NCI-H82 treated with DMSO at 0.1 percent for 48 hours (cell line): ENCODE measurements at regions not wholly inside any gene's neighbourhood (a gene's known extent, or its start where the extent isn't known, plus 50 kb on each side); places are given as distances from the start of the nearest gene placed in this dataset.

ENCODE experiments used
- DNase-seq: peaks from one replicate; lab custom pipeline; 2025; ENCODE audit not compliant: unreplicated experiment; lab: John Stamatoyannopoulos, UW

DNA sequence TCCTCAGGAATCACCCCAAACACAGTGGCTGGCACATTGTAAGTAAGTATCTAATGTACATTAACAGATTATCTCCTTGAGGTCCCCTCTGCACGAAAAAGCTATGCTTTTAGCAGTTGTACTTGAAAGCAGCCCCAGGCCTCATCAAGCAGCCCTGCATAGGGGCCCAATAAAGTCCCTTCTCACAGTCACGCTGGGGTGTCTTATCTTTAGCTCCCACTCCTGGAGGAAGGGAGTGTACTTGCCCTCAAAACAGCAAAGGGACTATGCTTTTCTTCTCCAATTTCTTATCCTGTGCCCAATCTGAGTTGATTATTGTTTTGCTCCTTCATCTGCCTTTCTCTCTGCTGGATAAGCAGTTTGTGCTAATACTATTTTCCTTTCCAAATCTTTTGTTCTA is 168.8 kb upstream of the PLXNA2 start:
- no peak for DNase-seq

DNA sequence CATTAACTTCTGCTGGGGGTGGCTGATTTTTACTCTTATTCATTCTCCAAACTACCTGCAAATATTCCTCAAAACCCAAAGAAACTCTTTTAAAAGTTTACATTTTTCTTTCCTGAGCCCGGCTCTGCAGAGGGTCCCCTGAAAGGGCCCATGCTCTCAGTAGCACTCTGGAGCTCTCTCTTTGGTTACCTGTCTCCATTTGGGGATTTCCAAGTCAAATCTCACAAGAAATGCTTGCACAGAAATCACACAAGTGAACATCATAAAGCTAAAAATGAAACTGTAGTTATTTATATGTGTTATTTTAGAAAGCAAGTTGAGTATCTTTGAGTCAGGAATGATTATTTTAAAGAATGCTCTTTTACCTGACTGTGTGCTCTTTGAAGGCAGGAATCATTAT is 174.5 kb upstream of the PLXNA2 start:
- DNase-seq, result no peak

DNA sequence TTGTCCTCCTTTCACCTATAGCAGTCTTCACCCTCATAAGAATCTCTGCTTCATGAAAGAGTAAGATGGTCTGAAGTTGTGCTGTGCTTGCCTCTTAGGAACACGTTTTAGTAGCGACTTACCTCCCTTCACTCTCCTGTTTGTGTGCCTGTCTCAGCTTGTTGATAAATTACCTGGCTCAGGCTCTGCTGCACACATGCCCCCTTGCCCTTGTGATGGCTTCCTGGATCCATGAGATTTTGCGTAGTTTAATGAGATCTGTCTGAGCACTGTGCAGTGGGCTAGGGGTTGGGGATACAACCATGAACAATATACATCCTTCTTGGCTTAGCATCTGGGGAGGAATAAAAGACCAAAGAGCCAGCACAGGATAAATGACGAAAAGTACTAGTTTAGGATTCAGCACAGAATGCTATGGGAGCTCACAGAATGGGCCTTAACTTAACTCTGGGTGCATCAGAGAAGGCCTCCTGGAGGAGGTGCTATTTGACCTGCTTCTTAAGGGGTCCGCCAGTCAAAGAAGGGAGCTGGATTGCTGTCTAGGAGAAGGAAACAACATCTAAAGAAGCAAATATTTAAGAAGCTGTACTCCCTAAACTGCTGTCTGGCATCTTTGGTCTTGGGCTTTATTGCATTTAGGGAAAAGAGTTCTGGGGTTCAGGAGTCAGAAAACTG is 175.7 kb upstream of the PLXNA2 start:
- DNase-seq, result no peak

DNA sequence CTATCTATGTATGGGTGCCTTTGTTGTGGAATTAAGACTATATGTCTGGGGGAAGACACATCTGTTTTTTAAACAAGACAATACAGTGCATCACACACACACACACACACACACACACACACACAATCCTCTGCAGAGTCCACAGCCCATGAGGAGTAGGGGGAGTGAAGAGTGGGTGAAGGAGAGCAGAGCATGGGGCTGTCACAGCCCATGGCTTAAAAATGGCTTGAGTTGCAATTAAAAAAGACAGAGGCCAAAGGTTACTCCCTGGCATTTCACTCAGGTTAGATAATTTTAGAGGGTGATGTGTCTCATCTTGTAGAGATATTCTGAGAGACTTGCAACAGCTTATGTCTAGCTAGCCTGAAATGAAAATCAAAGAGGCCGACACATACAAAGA is 176.5 kb upstream of the PLXNA2 start:
- no peak for DNase-seq

DNA sequence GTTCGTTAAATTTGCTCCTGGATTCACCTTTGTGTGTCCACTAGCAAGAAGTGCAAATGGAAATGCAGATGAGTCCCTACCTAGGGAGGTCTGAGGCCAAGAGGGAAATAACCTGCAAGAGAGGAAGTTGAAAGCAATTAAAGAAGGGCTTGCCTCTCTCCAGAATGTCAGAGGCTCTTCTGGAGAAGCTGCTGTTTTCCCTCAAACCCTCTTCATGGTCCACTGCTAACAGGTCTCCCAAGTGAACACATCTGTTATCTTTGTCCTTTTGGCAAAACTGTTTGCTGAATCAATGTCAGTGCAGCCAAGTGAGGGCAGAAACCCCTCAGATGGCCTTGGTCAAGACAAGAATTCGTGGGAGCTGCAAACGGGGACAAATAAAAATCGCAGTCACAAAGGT is 177.3 kb upstream of the PLXNA2 start:
- DNase-seq, result no peak

DNA sequence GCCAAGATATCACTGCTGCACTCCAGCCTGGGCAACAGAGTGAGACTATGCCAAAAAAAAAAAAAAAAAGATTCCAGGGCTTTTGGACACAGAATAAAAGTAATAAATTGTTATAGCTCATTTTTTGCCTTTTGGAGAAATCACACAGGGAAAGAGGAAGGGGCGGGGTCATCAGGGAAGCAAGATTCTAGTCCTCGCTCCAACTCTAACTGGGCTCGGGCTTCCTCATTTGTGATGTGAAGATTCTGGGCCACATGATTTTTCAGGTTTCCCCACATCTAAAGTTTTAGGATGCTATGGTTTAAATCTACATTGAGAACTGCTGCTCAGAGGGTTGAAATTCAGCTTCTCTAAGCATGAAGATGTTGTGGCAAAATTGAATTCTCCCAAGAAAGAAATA is 179.3 kb upstream of the PLXNA2 start:
- no peak for DNase-seq

DNA sequence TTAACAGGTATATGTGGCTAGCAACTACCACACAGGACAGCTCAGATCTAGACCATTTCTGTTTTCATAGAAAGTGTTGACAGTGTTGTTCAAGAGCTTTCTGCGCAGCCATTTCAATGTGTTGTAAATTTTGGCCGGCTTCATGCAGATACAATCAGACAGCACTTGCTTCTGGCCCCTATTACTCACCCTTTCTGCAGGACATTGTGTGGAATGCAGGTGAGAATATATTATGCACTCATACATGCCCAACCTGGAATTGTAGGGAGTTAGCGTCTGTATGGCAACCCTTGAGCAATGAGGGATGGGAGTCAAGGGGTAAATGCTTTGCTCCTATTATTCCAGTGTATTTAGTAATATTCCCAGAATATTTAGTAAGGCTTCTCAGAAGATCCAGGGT is 180.9 kb upstream of the PLXNA2 start:
- no peak for DNase-seq

DNA sequence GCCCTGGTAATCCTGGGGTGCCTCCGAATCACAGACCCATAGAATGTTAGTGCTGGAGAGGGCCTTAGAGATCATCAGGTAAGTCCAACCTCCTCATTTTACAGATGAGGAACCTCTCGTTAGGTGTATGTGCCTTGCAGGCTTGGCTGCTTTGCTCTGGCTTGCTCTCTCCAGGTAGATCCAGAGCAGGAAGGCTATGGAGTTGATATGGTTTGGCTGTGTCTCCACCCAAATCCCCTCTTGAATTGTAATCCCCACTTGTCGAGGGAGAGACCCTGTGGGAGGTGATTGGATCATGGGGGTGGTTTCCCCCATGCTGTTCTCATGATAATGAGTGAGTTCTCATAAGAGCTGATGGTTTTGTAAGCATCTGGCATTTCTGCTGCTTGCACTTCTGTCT is 186.0 kb upstream of the PLXNA2 start:
- no peak for DNase-seq

DNA sequence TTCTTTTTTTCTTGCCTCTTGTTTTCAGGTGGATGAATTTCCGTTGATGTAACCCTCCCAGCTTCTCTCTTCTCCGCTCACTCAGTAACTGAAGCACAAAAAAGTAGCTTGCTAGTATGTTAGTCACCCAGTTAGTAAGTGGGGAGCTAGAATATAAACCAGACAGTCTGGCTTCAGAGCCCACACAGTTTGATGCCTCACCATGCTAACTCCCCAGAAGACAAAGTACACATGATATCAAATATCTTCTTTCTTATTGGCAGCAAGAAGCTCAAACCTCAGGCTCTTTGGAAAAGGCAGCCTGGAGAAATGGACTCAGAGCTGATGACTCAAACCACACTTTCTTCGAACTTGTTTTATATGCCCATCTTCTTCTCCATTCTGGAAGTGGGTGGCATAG is 187.5 kb upstream of the PLXNA2 start:
- DNase-seq, result no peak

DNA sequence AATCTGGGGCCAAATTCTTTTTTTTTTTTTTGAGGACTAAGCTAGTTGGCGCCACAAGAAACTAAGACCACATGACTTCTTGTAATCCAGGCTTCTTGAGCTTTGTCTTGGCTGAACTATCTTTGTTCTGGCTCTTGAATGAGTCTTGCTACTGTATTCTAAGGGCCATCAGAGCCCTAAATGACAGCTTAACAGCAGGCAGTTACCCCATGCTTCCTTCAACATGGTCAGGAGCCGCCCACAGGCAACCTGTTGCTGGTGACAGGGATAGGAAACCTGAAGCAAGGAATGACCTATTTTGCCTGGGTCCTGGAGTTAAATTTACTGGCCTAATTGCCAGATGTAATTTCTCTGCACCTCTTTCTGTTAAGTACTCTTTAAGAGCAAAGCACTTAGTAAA is 188.2 kb upstream of the PLXNA2 start:
- DNase-seq, result no peak

DNA sequence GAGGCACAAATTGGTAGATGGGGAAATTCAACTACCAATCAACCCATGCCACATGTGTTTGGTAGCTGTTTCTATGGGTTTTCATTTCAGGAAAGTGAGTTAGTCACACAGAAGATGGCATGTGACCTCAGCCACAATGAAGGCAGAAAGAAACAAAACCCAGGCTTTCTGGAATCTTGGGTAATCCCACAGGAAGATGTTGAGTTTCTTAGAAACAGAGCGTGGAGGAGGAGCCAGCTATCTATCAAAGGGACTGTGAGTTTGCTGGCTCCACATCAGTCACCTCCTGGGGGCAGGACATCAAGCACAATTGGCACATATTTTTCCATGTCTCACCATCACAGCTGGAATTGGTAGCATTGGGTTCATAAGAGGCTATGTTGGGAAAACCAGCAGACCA is 188.9 kb upstream of the PLXNA2 start:
- DNase-seq, result no peak

DNA sequence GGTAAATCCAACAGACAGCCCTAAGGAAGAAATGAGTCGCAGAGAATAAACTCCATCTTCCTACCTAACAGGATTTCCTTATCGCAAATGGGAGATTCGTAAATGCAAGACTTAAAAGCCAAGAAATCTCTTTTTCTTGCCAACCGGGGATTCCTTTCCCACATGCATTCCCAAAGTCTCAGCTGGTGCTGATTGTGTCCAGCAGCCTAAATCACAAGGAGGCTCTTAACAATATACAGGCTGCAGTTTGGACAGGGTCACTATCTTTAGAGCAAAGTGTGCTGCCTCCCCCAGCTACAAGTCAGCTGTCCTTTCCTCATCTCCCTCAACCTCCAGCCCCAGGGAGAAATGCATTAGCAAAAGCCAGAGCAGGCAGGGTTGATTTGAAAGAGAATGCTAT is 189.8 kb upstream of the PLXNA2 start:
- DNase-seq, result no peak

DNA sequence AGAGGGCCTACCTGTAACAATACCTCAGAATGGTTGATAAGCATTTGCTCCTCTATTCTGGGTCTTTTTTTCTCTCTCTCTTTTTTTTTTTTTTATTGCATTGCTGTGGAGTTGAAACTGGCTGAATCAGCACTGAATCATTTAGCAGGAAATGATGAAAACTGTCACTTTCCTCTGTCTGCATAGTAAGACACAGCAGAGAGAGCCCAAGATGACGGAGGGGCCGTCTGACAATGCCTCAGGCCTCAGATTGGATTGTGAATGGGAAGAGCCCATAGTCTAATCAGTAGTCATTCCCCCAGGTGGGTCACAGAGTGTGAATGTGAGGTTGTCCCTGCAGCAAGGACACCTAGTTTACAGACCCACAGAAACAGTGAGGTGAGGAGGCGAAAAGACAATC is 193.2 kb upstream of the PLXNA2 start:
- DNase-seq, result no peak

DNA sequence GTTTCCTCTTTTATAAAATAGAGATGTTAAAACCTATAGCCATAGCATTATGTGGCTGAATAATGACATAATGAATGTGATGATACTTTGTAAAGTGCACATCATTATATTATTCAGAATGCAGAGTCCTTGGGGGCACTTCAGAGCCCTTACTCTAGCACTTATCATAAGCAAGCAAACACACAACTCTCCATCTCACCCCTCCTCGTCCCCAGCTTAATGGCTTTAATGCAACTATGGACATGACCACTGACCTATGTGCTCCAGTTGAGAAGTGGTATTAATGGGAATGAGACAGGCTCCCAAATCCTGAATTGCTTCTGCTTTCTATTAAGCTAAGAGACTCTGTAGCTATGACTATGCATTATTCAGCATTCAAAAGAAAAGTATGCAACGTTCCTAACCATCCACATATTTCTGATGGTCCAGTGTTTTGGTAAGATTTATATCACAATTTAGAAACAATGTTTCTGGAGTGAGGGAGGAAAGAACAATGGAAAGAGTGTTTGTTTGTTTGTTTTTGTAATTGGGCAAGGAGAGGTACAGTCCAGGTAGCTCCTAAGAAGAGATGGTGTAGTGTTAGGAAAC is 194.0 kb upstream of the PLXNA2 start:
- DNase-seq, result no peak

DNA sequence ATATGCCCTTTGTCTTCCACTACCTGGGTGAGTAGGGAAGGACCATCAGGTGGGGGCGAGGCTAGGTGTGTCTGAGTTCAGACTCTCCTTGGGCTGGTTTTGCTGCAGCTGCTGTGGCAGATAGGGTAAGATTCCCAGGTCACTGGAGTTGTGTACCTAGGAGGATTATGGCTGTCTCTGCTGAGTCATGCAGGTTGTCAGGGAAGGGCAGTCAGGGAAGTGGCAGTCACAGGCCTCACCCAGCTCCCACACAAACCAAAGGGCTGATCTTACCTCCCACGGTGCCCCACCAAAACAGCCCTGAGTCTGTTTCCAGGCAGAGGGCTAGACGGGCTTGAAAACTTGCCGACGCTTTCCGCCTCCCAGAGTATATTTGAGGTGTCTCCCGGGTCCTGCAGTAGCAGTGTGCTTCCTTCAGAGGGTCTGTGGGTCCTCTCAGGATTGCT is 201.6 kb upstream of the PLXNA2 start:
- DNase-seq, result no peak

DNA sequence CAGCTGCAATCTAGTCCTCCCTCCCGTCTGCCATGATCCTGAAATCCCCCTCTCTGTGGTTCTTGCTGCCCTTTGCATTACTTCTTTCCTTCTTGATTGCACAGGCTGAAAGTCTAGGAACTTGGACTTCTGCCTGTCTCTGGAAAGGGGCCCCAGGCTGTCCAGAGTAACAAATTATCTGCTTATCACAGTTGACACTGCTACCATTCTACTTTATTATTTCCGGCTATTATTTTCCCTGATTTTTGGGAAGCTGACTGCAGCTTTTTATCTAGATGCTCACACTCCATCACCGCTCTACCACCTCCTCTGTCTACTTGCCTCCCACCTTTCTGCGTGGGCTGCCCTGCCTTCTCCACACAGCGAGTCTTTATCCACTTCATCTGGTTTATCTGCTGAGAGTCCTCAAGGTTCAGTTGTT is 202.1 kb upstream of the PLXNA2 start:
- no peak for DNase-seq

DNA sequence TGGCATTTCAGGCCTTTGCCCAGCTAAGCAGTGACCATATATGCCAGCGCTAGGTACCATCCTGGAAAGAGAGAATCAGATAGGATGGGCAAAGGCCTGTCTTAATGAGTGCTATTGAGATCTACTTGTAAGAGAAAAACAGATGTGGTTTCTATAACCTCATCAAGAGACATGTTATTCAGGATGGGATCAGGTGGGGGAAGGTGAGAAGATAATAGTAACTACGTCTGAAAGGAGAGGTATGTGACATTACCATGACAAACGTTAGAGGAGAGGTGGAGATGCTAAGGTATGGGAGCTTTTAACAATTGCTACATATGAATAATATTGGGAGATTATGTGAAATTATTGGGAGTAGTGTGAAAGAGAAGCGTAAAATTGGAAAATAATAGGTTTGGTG is 204.2 kb upstream of the PLXNA2 start:
- no peak for DNase-seq

DNA sequence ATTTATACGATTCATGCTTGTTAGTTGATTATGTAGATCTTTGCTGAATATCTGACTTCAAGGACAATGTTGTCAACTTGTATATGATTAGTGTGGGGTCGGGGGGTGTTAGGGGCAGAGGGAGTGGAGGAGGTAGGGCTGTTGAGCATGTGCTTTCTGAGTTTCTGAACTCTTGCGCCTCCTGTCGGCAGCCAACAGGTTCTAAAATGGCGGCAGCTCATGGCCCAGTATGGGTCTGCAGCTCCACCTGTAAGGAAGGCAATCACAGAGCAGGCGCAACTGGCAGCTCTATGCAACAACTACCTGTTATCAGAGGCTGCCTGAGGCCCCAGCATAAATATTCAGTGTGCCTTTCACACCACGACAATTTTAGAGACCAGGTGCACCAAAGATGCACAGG is 205.8 kb upstream of the PLXNA2 start:
- DNase-seq, result no peak

DNA sequence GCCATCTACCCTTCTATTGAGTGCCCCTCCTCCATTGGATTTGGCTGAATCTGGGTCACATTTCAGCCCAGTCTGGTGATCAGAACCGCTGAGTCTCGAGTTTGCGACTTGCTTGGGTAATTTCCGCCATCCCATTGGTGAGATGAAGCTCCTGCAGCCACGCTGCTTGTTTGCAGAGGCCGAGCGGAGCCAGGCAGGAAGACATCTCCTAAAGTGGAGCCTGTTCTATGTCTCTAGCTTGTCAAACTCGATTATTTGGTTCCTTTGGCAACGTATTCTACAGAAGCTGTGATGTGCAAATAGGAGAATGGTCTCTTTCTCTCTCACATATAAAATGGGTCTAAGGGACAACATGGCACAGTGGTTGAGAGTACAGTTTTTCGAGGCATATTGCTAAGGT is 206.8 kb upstream of the PLXNA2 start:
- DNase-seq, result no peak

DNA sequence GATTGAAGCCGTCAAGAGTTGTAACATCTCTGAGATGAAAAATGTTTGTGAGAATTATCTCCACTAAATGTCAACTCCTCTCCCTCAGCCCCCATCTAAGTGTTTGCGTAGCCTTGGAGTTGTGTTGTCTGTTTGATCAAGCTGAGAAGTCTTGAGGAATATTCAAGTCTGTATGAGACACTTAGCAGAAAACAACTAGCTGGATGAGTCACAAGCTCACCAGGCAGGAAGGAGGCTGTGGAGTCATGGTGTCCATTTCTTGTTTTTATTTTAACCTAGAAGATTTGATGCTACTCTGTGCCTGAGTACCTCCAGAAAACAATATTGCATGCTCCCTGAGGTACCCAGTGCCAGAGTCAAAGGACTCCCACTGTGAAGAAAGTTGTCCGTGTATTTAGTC is 211.6 kb upstream of the PLXNA2 start:
- DNase-seq, result no peak

DNA sequence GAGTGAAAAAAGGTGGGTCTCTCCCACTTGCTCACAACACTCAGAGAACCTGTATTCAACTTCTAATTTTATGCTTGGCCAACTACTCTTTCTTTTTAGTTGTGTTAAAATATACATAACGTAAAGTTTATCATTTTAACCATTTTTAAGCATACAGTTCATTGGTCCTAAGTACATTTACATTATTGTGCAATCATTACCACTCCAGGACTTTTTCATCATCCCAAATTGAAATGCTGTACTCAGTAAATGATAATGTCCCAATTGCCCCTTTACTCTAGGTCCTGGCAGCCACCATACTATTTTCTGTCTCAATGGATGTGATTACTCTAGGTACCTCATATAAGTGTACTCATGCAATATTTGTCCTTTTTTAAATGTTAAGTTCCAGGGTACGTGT is 212.3 kb upstream of the PLXNA2 start:
- no peak for DNase-seq

DNA sequence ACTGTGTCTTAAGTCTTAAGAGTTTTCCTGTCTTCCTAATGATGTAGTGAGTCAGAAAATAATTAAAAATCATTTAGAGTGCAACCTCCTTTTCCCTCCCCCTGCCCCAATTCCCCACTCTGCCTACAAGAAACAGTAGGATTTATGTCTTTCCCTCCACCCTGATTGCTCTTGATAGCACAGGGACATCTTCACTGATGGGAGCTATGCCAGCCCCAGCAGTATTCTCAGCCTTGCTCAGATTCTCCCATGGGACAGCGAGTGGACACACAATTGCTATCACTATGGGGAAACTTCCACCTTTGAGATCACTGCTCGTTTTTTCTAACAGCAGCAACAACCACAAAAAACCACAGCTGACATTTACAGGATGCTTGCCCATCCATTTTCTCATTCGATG is 216.6 kb upstream of the PLXNA2 start:
- DNase-seq, result no peak

DNA sequence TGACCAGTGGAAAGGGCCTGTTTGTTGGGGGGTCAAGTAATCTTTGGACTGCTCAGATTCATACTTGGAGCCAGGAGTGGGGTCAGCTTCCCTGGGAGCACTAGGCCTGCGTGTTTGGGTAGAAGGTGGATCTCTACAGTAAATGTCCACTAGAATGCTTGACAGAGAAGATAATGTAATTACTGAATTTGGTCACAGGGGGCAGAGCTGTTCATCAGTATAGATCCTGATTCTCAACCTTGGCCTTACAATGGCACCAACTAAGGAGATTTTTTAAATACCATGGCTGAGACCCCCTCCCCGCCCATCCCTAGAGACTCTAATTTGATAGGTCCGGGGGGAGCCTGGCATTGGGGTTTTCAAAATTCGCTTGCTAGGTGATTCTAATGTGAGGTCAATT is 217.5 kb upstream of the PLXNA2 start:
- DNase-seq, result peak; percentile 17
